WTC11 (cell line): ENCODE measurements at regions not wholly inside any gene's neighbourhood (a gene's known extent, or its start where the extent isn't known, plus 50 kb on each side); places are given as distances from the start of the nearest gene placed in this dataset.

Experiments
- ATAC-seq: fragments of 200-7000 bp; cut with Tn5 transposase; 2 replicates; pipeline ENCODE4 v1.10.0; 2021; ENCODE audit warnings: mild to moderate bottlenecking, moderate library complexity
- CTCF ChIA-PET: fragments of 300-600 bp; sonication (Branson Sonifier 250); formaldehyde crosslinking; loops from one replicate; lab custom pipeline; 2021; ENCODE audit warnings: antibody characterized with exemption; lab: Charles Lee
- POLR2A ChIA-PET: fragments of 350-600 bp; sonication (Branson Sonifier 250); formaldehyde crosslinking; loops from one replicate; lab custom pipeline; 2021; ENCODE audit warnings: antibody characterized with exemption; lab: Charles Lee
- DNase-seq: peaks from one replicate; pipeline ENCODE4 v3.0.0; 2021; ENCODE audit warnings: low spot score
- H3K27ac Mint-ChIP-seq: 2 replicates; pipeline ENCODE4 v1.8.0; 2021; ENCODE audit warnings: mixed read lengths
- H3K27me3 Mint-ChIP-seq: 2 replicates; pipeline ENCODE4 v1.8.0; 2021; ENCODE audit warnings: low read depth, mild to moderate bottlenecking, moderate library complexity, mixed read lengths
- H3K36me3 Mint-ChIP-seq: 2 replicates; pipeline ENCODE4 v1.8.0; 2021; ENCODE audit warnings: mixed read lengths
- H3K4me1 Mint-ChIP-seq: 2 replicates; pipeline ENCODE4 v1.8.0; 2022; ENCODE audit warnings: mixed read lengths
- H3K4me3 Mint-ChIP-seq: 2 replicates; pipeline ENCODE4 v1.8.0; 2021; ENCODE audit warnings: mild to moderate bottlenecking, moderate library complexity, mixed read lengths
- H3K9me3 Mint-ChIP-seq: 2 replicates; pipeline ENCODE4 v1.8.0; 2021; ENCODE audit warnings: mixed read lengths
- CREM ChIP-seq: sonication (generic); formaldehyde crosslinking; IDR thresholded peaks from 2 replicates; pipeline ENCODE4 v1.8.1; 2022; ENCODE audit warnings: mild to moderate bottlenecking, missing genetic modification reagents, moderate library complexity
- ELF4 ChIP-seq: sonication (generic); formaldehyde crosslinking; IDR thresholded peaks from 2 replicates; pipeline ENCODE4 v1.8.1; 2022; ENCODE audit warnings: low read depth, mild to moderate bottlenecking, moderate library complexity, missing genetic modification reagents
- FOXJ3 ChIP-seq: sonication (generic); formaldehyde crosslinking; IDR thresholded peaks from 2 replicates; pipeline ENCODE4 v1.9.0; 2021; ENCODE audit warnings: missing genetic modification reagents, mild to moderate bottlenecking, borderline replicate concordance
- GABPB1 ChIP-seq: sonication (generic); formaldehyde crosslinking; IDR thresholded peaks from 2 replicates; pipeline ENCODE4 v1.8.1; 2023; ENCODE audit warnings: mild to moderate bottlenecking, missing genetic modification reagents
- GTF2I ChIP-seq: fragments of 250-450 bp; sonication (Bioruptor Pico); conservative IDR thresholded peaks from 2 replicates; pipeline ENCODE4 v1.4.0; 2021; ENCODE audit warnings: mild to moderate bottlenecking
- HMGA2 ChIP-seq: fragments of 250-450 bp; sonication (Bioruptor Pico); IDR thresholded peaks from 2 replicates; pipeline ENCODE4 v1.4.0; 2021; ENCODE audit warnings: mild to moderate bottlenecking, moderate library complexity
- JAZF1 ChIP-seq: fragments of 250-450 bp; sonication (Bioruptor Pico); IDR thresholded peaks from 2 replicates; pipeline ENCODE4 v1.9.0; 2021; ENCODE audit warnings: moderate library complexity, mild to moderate bottlenecking, inconsistent platforms
- NFE2L1 ChIP-seq: sonication (generic); formaldehyde crosslinking; IDR thresholded peaks from 2 replicates; pipeline ENCODE4 v1.8.1; 2023; ENCODE audit warnings: missing genetic modification reagents
- NR1H2 ChIP-seq: sonication (generic); formaldehyde crosslinking; IDR thresholded peaks from 2 replicates; pipeline ENCODE4 v1.9.0; 2021; ENCODE audit warnings: mild to moderate bottlenecking, moderate library complexity, missing genetic modification reagents
- NR3C1 ChIP-seq: sonication (generic); formaldehyde crosslinking; conservative IDR thresholded peaks from 2 replicates; pipeline ENCODE4 v1.8.1; 2023; ENCODE audit warnings: low read depth, mild to moderate bottlenecking, missing genetic modification reagents
- RORB ChIP-seq: fragments of 250-450 bp; sonication (Bioruptor Pico); IDR thresholded peaks from 2 replicates; pipeline ENCODE4 v1.9.0; 2021; ENCODE audit warnings: mild to moderate bottlenecking
- SMAD3 ChIP-seq: sonication (generic); formaldehyde crosslinking; IDR thresholded peaks from 2 replicates; pipeline ENCODE4 v1.8.0; 2022; ENCODE audit warnings: missing genetic modification reagents, mild to moderate bottlenecking, borderline replicate concordance
- TEAD1 ChIP-seq: sonication (generic); formaldehyde crosslinking; IDR thresholded peaks from 2 replicates; pipeline ENCODE4 v1.8.0; 2022; ENCODE audit warnings: mild to moderate bottlenecking, missing genetic modification reagents
- ZNF138 ChIP-seq: sonication (generic); formaldehyde crosslinking; conservative IDR thresholded peaks from 2 replicates; pipeline ENCODE4 v1.8.1; 2022; ENCODE audit warnings: mild to moderate bottlenecking, moderate library complexity, missing genetic modification reagents
- ZNF317 ChIP-seq: sonication (generic); formaldehyde crosslinking; IDR thresholded peaks from 2 replicates; pipeline ENCODE4 v1.8.1; 2023; ENCODE audit warnings: low read depth, mild to moderate bottlenecking, moderate library complexity, missing genetic modification reagents, borderline replicate concordance
- TF ChIP-seq, protein P1 (sequence below): fragments of 250-450 bp; sonication (Bioruptor Pico); IDR thresholded peaks from 2 replicates; pipeline ENCODE4 v1.9.0; 2021; ENCODE audit warnings: mild to moderate bottlenecking
- TF ChIP-seq, protein P2 (sequence below): sonication (generic); formaldehyde crosslinking; conservative IDR thresholded peaks from 2 replicates; pipeline ENCODE4 v1.8.1; 2022; ENCODE audit warnings: mild to moderate bottlenecking, missing genetic modification reagents
- TF ChIP-seq, protein P3 (sequence below): sonication (generic); formaldehyde crosslinking; conservative IDR thresholded peaks from 2 replicates; pipeline ENCODE4 v1.8.1; 2023; ENCODE audit warnings: mild to moderate bottlenecking, low read depth, missing genetic modification reagents, moderate library complexity
- TF ChIP-seq, protein P4 (sequence below): sonication (generic); formaldehyde crosslinking; IDR thresholded peaks from 2 replicates; pipeline ENCODE4 v1.8.1; 2022; ENCODE audit warnings: low read depth, missing genetic modification reagents, borderline replicate concordance
- TF ChIP-seq, protein P5 (sequence below): sonication (generic); formaldehyde crosslinking; IDR thresholded peaks from 2 replicates; pipeline ENCODE4 v1.8.0; 2022; ENCODE audit warnings: mild to moderate bottlenecking, missing genetic modification reagents
- TF ChIP-seq, protein P6 (sequence below): sonication (generic); formaldehyde crosslinking; IDR thresholded peaks from 2 replicates; pipeline ENCODE4 v1.8.1; 2022; ENCODE audit warnings: missing genetic modification reagents, borderline replicate concordance
- TF ChIP-seq, protein P7 (sequence below): fragments of 250-450 bp; sonication (Bioruptor Pico); IDR thresholded peaks from 2 replicates; pipeline ENCODE4 v1.9.0; 2021; ENCODE audit warnings: mild to moderate bottlenecking

DNA sequence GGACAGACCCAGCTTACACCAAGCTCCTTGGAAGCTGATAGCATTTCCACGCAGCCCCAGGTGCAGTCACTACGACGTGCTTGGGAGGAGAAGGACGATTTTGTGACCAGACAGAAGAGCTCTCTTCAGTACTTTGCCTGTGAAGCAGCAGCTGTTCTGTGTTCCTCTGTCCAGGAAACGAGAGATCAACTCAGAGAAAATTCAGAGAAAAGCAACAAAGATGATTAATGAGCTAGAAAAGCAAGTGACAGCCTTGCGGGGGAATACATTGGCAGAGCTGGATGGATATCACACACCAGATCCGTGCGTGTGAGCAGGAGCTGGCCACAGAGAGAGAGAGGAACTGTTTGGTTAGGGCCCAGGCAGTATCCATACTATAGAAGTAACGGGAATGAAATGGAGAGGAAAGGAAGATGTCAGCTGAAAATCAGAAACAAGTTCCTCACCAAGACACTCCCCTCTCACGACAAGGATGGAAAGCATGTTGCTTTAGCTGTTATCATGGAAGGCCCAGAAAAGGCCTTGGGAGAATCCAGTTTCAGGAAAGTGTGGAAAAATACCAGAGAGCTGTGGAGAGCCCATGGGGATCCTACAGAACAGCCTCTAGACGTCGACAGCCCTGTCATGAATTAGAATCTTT lies 106.2 kb downstream of the TOMM20 start (continued):
- TF ChIP-seq, protein P1, sequence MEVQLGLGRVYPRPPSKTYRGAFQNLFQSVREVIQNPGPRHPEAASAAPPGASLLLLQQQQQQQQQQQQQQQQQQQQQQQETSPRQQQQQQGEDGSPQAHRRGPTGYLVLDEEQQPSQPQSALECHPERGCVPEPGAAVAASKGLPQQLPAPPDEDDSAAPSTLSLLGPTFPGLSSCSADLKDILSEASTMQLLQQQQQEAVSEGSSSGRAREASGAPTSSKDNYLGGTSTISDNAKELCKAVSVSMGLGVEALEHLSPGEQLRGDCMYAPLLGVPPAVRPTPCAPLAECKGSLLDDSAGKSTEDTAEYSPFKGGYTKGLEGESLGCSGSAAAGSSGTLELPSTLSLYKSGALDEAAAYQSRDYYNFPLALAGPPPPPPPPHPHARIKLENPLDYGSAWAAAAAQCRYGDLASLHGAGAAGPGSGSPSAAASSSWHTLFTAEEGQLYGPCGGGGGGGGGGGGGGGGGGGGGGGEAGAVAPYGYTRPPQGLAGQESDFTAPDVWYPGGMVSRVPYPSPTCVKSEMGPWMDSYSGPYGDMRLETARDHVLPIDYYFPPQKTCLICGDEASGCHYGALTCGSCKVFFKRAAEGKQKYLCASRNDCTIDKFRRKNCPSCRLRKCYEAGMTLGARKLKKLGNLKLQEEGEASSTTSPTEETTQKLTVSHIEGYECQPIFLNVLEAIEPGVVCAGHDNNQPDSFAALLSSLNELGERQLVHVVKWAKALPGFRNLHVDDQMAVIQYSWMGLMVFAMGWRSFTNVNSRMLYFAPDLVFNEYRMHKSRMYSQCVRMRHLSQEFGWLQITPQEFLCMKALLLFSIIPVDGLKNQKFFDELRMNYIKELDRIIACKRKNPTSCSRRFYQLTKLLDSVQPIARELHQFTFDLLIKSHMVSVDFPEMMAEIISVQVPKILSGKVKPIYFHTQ (CRISPR knock-in tag), result no peak

DNA sequence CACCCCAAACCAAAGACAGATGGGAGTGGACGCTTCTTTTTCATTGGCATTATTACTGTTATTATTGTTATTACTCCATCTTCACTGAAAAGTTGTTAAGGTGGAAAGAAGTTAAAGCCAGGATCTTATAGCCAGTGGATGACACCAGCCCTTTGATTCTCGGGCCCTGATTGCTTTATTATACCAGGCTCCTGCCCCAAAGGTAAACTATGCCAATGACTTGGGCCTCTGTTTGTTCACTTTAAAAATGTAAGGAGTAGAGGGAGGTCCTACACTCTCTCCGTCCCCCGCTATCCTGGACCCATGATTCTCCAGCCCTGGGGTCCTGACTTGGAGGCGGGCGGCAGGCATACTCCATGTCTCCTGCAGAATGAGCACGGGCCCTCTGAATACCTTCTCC lies 106.8 kb downstream of the TOMM20 start:
- DNase-seq (no peak), ATAC-seq (no peak)
- Mint-ChIP-seq H3K9me3 (peaks cover 12% of the 10 kb centered on the region), H3K36me3 (peaks cover under 1% of the 10 kb centered on the region; the same call in 1 of the 2 replicates), H3K27me3 (no peaks in the 10 kb centered on the region), H3K27ac (no peak overlapping the region), H3K4me3 (no peak overlapping the region), H3K4me1 (peaks cover 21% of the 10 kb centered on the region)
- TF ChIP-seq ZNF138 (CRISPR knock-in tag), result no peak
- TF ChIP-seq GTF2I (CRISPR knock-in tag), result no peak
- no peak for TF ChIP-seq TEAD1 (CRISPR knock-in tag)
- no peak for TF ChIP-seq ELF4 (CRISPR knock-in tag)
- TF ChIP-seq NR1H2 (CRISPR knock-in tag), result no peak
- no peak for TF ChIP-seq GABPB1 (CRISPR knock-in tag)
- no peak for TF ChIP-seq SMAD3 (CRISPR knock-in tag)
- TF ChIP-seq ZNF317 (CRISPR knock-in tag), result no peak
- TF ChIP-seq, protein P2, sequence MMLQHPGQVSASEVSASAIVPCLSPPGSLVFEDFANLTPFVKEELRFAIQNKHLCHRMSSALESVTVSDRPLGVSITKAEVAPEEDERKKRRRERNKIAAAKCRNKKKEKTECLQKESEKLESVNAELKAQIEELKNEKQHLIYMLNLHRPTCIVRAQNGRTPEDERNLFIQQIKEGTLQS (CRISPR knock-in tag), result no peak
- TF ChIP-seq CREM (CRISPR knock-in tag), result no peak
- TF ChIP-seq, protein P3, sequence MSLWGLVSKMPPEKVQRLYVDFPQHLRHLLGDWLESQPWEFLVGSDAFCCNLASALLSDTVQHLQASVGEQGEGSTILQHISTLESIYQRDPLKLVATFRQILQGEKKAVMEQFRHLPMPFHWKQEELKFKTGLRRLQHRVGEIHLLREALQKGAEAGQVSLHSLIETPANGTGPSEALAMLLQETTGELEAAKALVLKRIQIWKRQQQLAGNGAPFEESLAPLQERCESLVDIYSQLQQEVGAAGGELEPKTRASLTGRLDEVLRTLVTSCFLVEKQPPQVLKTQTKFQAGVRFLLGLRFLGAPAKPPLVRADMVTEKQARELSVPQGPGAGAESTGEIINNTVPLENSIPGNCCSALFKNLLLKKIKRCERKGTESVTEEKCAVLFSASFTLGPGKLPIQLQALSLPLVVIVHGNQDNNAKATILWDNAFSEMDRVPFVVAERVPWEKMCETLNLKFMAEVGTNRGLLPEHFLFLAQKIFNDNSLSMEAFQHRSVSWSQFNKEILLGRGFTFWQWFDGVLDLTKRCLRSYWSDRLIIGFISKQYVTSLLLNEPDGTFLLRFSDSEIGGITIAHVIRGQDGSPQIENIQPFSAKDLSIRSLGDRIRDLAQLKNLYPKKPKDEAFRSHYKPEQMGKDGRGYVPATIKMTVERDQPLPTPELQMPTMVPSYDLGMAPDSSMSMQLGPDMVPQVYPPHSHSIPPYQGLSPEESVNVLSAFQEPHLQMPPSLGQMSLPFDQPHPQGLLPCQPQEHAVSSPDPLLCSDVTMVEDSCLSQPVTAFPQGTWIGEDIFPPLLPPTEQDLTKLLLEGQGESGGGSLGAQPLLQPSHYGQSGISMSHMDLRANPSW (CRISPR knock-in tag), result no peak
- ChIA-PET CTCF (no interaction called here), POLR2A (interaction anchor here (1.1 kb wide), 1 partner anchor 40 kb away, joined by 4 read pairs; no protein-coding TSS in a partner anchor)

DNA sequence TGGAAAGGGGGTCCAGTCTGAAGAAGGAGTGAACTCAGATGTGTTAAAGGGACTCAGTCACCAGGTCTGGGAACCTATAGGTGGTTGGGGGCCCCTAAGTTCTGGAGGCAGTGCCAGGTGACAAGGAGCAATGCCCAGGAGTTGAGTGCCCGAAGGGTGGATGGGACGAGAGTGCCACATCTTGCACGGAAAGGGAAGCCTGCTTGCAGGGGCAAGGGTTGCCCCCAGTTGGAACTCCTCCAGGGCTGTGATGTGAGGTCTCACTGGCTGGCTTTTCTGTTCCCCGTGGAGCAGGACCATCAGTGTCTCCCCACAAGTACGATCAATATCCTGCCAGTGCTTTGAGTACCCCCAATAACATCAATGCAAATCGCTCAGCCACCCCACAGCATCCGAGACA lies 107.3 kb downstream of the TOMM20 start:
- ChIA-PET CTCF (no interaction called here), POLR2A (no interaction called here)
- no peak overlapping the region for H3K27ac Mint-ChIP-seq
- no peak overlapping the region for H3K4me3 Mint-ChIP-seq
- H3K36me3 Mint-ChIP-seq, result no peaks in the 10 kb centered on the region
- peaks cover 11% of the 10 kb centered on the region for H3K9me3 Mint-ChIP-seq
- DNase-seq (no peak), ATAC-seq (no peak)
- no peaks in the 10 kb centered on the region for H3K27me3 Mint-ChIP-seq
- H3K4me1 Mint-ChIP-seq, result peaks cover 21% of the 10 kb centered on the region
- TF ChIP-seq RORB (CRISPR knock-in tag) (no peak), HMGA2 (CRISPR knock-in tag) (no peak), NFE2L1 (CRISPR knock-in tag) (no peak), JAZF1 (no peak), GABPB1 (CRISPR knock-in tag) (no peak), NR3C1 (no peak), FOXJ3 (CRISPR knock-in tag) (no peak)
- TF ChIP-seq, protein P4, sequence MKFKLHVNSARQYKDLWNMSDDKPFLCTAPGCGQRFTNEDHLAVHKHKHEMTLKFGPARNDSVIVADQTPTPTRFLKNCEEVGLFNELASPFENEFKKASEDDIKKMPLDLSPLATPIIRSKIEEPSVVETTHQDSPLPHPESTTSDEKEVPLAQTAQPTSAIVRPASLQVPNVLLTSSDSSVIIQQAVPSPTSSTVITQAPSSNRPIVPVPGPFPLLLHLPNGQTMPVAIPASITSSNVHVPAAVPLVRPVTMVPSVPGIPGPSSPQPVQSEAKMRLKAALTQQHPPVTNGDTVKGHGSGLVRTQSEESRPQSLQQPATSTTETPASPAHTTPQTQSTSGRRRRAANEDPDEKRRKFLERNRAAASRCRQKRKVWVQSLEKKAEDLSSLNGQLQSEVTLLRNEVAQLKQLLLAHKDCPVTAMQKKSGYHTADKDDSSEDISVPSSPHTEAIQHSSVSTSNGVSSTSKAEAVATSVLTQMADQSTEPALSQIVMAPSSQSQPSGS, result no peak
- TF ChIP-seq, protein P5, sequence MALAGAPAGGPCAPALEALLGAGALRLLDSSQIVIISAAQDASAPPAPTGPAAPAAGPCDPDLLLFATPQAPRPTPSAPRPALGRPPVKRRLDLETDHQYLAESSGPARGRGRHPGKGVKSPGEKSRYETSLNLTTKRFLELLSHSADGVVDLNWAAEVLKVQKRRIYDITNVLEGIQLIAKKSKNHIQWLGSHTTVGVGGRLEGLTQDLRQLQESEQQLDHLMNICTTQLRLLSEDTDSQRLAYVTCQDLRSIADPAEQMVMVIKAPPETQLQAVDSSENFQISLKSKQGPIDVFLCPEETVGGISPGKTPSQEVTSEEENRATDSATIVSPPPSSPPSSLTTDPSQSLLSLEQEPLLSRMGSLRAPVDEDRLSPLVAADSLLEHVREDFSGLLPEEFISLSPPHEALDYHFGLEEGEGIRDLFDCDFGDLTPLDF, result no peak
- TF ChIP-seq, protein P6, sequence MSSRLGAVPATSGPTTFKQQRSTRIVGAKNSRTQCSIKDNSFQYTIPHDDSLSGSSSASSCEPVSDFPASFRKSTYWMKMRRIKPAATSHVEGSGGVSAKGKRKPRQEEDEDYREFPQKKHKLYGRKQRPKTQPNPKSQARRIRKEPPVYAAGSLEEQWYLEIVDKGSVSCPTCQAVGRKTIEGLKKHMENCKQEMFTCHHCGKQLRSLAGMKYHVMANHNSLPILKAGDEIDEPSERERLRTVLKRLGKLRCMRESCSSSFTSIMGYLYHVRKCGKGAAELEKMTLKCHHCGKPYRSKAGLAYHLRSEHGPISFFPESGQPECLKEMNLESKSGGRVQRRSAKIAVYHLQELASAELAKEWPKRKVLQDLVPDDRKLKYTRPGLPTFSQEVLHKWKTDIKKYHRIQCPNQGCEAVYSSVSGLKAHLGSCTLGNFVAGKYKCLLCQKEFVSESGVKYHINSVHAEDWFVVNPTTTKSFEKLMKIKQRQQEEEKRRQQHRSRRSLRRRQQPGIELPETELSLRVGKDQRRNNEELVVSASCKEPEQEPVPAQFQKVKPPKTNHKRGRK (CRISPR knock-in tag), result no peak
- TF ChIP-seq, protein P7, sequence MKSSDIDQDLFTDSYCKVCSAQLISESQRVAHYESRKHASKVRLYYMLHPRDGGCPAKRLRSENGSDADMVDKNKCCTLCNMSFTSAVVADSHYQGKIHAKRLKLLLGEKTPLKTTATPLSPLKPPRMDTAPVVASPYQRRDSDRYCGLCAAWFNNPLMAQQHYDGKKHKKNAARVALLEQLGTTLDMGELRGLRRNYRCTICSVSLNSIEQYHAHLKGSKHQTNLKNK (CRISPR knock-in tag), result no peak
